ENCODE measurements at regions not wholly inside any gene's neighbourhood (a gene's known extent, or its start where the extent isn't known, plus 50 kb on each side); places are given as distances from the start of the nearest gene placed in this dataset.

- DNase-seq = no peak
- Histone ChIP-seq H3K27me3 (no peaks in the 10 kb centered on the region), H3K36me3 (no peaks in the 10 kb centered on the region), H3K4me3 (no peak overlapping the region), H3K9me3 (no peaks in the 10 kb centered on the region)
Measured at GRCh38 chr15:58235961-58236360, 97.8 kb downstream of the AQP9 start.

GRCh38 chr15:58240191-58240932 lies 102.2 kb downstream of the AQP9 start:
- H3K27me3 ChIP-seq = no peaks in the 10 kb centered on the region

GRCh38 chr15:58241872-58242271 lies 103.7 kb downstream of the AQP9 start:
- no peak overlapping the region for H3K4me3 ChIP-seq
- H3K36me3 ChIP-seq = no peaks in the 10 kb centered on the region
- H3K27me3 ChIP-seq = no peaks in the 10 kb centered on the region
- no peaks in the 10 kb centered on the region for H3K9me3 ChIP-seq
- DNase-seq = no peak

More at GRCh38 chr15:58240191-58240932, 102.2 kb downstream of the AQP9 start:
- no peaks in the 10 kb centered on the region for H3K36me3 ChIP-seq
- no peak overlapping the region for H3K4me3 ChIP-seq
- no peaks in the 10 kb centered on the region for H3K9me3 ChIP-seq
- DNase-seq = no peak

- Histone ChIP-seq H3K4me3 (no peak overlapping the region), H3K27me3 (no peaks in the 10 kb centered on the region), H3K9me3 (no peaks in the 10 kb centered on the region), H3K36me3 (no peaks in the 10 kb centered on the region)
- DNase-seq = no peak
Measured at GRCh38 chr15:58243070-58243469, 104.9 kb downstream of the AQP9 start.

GRCh38 chr15:58244536-58244935 lies 106.4 kb downstream of the AQP9 start:
- H3K27me3 ChIP-seq = no peaks in the 10 kb centered on the region
- no peak overlapping the region for H3K4me3 ChIP-seq
- no peak for DNase-seq
- no peaks in the 10 kb centered on the region for H3K36me3 ChIP-seq
- no peaks in the 10 kb centered on the region for H3K9me3 ChIP-seq

- Histone ChIP-seq H3K36me3 (no peaks in the 10 kb centered on the region), H3K27me3 (no peaks in the 10 kb centered on the region), H3K4me3 (no peak overlapping the region), H3K9me3 (no peaks in the 10 kb centered on the region)
- no peak for DNase-seq
Measured at GRCh38 chr15:58246041-58246440, 107.9 kb downstream of the AQP9 start.

GRCh38 chr15:58247855-58248842 lies 110.0 kb downstream of the AQP9 start:
- DNase-seq = no peak
- no peaks in the 10 kb centered on the region for H3K27me3 ChIP-seq
- H3K36me3 ChIP-seq = no peaks in the 10 kb centered on the region
- no peak overlapping the region for H3K4me3 ChIP-seq
- H3K9me3 ChIP-seq = no peaks in the 10 kb centered on the region

- Histone ChIP-seq H3K4me3 (no peak overlapping the region), H3K36me3 (no peaks in the 10 kb centered on the region), H3K9me3 (no peaks in the 10 kb centered on the region; the same call in 1 of the 2 replicates), H3K27me3 (no peaks in the 10 kb centered on the region)
- DNase-seq = no peak
Measured at GRCh38 chr15:58249646-58250312, 111.6 kb downstream of the AQP9 start.

GRCh38 chr15:58252586-58253323 lies 114.6 kb downstream of the AQP9 start:
- DNase-seq = no peak
- Histone ChIP-seq H3K27me3 (no peaks in the 10 kb centered on the region), H3K4me3 (no peak overlapping the region), H3K9me3 (no peaks in the 10 kb centered on the region; the same call in 1 of the 2 replicates), H3K36me3 (no peaks in the 10 kb centered on the region)

GRCh38 chr15:58257776-58258325 lies 119.7 kb downstream of the AQP9 start:
- Histone ChIP-seq H3K27me3 (no peaks in the 10 kb centered on the region), H3K36me3 (no peaks in the 10 kb centered on the region), H3K9me3 (no peaks in the 10 kb centered on the region; the same call in 1 of the 2 replicates), H3K4me3 (no peak overlapping the region)
- no peak for DNase-seq

- H3K36me3 ChIP-seq = no peaks in the 10 kb centered on the region
- H3K4me3 ChIP-seq = no peak overlapping the region
- no peaks in the 10 kb centered on the region for H3K27me3 ChIP-seq
- no peaks in the 10 kb centered on the region; the same call in 1 of the 2 replicates for H3K9me3 ChIP-seq
- DNase-seq = no peak
Measured at GRCh38 chr15:58258501-58259292, 120.5 kb downstream of the AQP9 start.

GRCh38 chr15:58260205-58260724 lies 122.1 kb downstream of the AQP9 start:
- DNase-seq = peak; percentile 17
- H3K36me3 ChIP-seq = no peaks in the 10 kb centered on the region
- no peaks in the 10 kb centered on the region for H3K27me3 ChIP-seq
- no peaks in the 10 kb centered on the region for H3K9me3 ChIP-seq
- H3K4me3 ChIP-seq = no peak overlapping the region

GRCh38 chr15:58260725-58261267 lies 122.6 kb downstream of the AQP9 start:
- Histone ChIP-seq H3K36me3 (no peaks in the 10 kb centered on the region), H3K27me3 (no peaks in the 10 kb centered on the region), H3K9me3 (no peaks in the 10 kb centered on the region), H3K4me3 (no peak overlapping the region)
- peak; percentile 90 for DNase-seq

GRCh38 chr15:58261368-58261767 lies 123.2 kb downstream of the AQP9 start:
- Histone ChIP-seq H3K36me3 (no peaks in the 10 kb centered on the region), H3K9me3 (no peaks in the 10 kb centered on the region), H3K4me3 (no peak overlapping the region), H3K27me3 (no peaks in the 10 kb centered on the region)
- DNase-seq = no peak

All from MG63 (cell line).